ENCODE measurements at regions not wholly inside any gene's neighbourhood (a gene's known extent, or its start where the extent isn't known, plus 50 kb on each side); places are given as distances from the start of the nearest gene placed in this dataset.
A peak's percentile ranks its signal among the peaks of the same experiment; 100 is the strongest.

DNA sequence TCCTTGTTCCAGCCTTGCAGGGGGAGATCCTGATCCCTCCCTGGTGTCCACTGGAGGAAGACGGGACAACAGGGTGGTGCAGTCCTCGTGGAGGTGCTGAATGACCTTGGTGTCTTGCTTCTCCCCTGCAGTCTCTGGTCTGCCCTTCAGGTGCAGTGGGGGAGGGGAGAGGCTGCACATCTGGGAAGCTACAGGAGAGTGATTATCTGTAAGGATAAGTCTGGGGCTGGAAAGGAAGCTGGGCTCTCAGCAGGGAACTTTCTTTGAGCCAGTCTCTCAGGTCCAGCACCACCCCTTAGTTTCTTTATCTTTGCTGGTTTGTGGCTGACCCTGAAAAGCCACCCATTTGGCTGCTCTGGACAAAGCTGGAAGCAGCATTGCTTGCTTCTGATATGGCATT, 275.6 kb downstream of the CCSER2 start:
- H3K4me1 Mint-ChIP-seq, result peaks cover 26 to 29% of the 10 kb centered on the region in 2 experiments
- Histone ChIP-seq H2BK15ac (ENCODE audit: low read depth, low read length) (no peak overlapping the region), H2BK12ac (ENCODE audit: insufficient read length, low read depth, low read length) (no peak overlapping the region), H3K23me2 (ENCODE audit: insufficient read length, low read depth, low read length, poor library complexity, severe bottlenecking) (no peaks in the 10 kb centered on the region), H3K14ac (ENCODE audit: insufficient read depth, low read length) (no peak overlapping the region; the same call in 1 of the 2 replicates), H3K4me1 (ENCODE audit: insufficient read depth, low read length) (peaks cover 3% of the 10 kb centered on the region; the same call in 1 of the 2 replicates), H4K5ac (ENCODE audit: insufficient read length, low read depth, low read length) (no peak overlapping the region), H3K18ac (ENCODE audit: insufficient read length, low read depth, low read length) (no peak overlapping the region), H2BK120ac (ENCODE audit: low read depth, low read length, poor library complexity, severe bottlenecking) (no peak overlapping the region), H3K4me2 (ENCODE audit: insufficient read depth, insufficient read length, low read length) (no peak overlapping the region), H2AFZ (ENCODE audit: low read length) (no peak overlapping the region), H3K27me3 (ENCODE audit: insufficient read depth, low read length) (peaks cover 19% of the 10 kb centered on the region; the same call in 1 of the 2 replicates), H3K56ac (ENCODE audit: insufficient read length, low read depth, low read length) (no peak overlapping the region), H3K79me1 (ENCODE audit: insufficient read depth, low read depth, low read length, poor library complexity, severe bottlenecking) (no peaks in the 10 kb centered on the region), H2AK5ac (ENCODE audit: insufficient read length, low read length) (no peak overlapping the region), H3K9ac (ENCODE audit: extremely low read depth, insufficient read length, low read length) (no peak overlapping the region), H4K20me1 (ENCODE audit: control insufficient read depth, insufficient read depth, insufficient read length) (no peaks in the 10 kb centered on the region), H3K9me3 (ENCODE audit: control insufficient read depth, low read depth, low read length) (no peaks in the 10 kb centered on the region), H4K91ac (ENCODE audit: insufficient read length, low read depth, low read length) (no peak overlapping the region), H3K79me2 (ENCODE audit: insufficient read depth, low read length) (no peaks in the 10 kb centered on the region), H3K27ac (ENCODE audit: insufficient read length, low read depth, low read length) (no peak overlapping the region), H3K4ac (ENCODE audit: low read depth, low read length) (no peak overlapping the region), H4K8ac (replicated peaks; ENCODE audit: insufficient read length, low read depth, low read length) (no peak overlapping the region), H2BK20ac (ENCODE audit: low read depth, low read length, poor library complexity, severe bottlenecking) (no peak overlapping the region), H3T11ph (ENCODE audit: low read length) (no peak overlapping the region), H2BK5ac (ENCODE audit: insufficient read length, low read length) (no peak overlapping the region), H3K23ac (ENCODE audit: insufficient read length, low read depth, low read length) (no peak overlapping the region)
- no peaks in the 10 kb centered on the region for H3K36me3 Mint-ChIP-seq (ENCODE audit: insufficient read depth in 1 of 3, low read depth in 3 of 3)
- peak overlapping the region; percentile 9 to 30; a peak in 1 of 5 replicates for H3K4me3 Mint-ChIP-seq
- H3K9me3 Mint-ChIP-seq, result no peaks in the 10 kb centered on the region
- no peak overlapping the region; a peak in 1 of 7 replicates for H3K27ac Mint-ChIP-seq
- no CpG with 5 or more reads among the region's 2 CpGs for WGBS (ENCODE audit: extremely low coverage, insufficient read length, low lambda C conversion rate)
- DNase-seq, result no peak
- peaks cover 5% of the 10 kb centered on the region for H3K27me3 Mint-ChIP-seq (ENCODE audit: low read depth)
- TF ChIP-seq CTCF (conservative IDR thresholded peaks at IDR 0.05), result no peak

Data from H9 (cell line).